H1 (cell line): ENCODE measurements at regions not wholly inside any gene's neighbourhood (a gene's known extent, or its start where the extent isn't known, plus 50 kb on each side); places are given as distances from the start of the nearest gene placed in this dataset.

Source experiments
- CHD7 ChIP-seq: fragments of 300-600 bp; sonication (generic); IDR thresholded peaks from 2 replicates; pipeline ENCODE4 v1.7.1; 2012; ENCODE audit warnings: low read length, moderate library complexity, mild to moderate bottlenecking, inconsistent platforms; ENCODE audit not compliant: insufficient replicate concordance
- JUND ChIP-seq: IDR thresholded peaks from 2 replicates; pipeline ENCODE4 v1.6.1; 2011; ENCODE audit warnings: mild to moderate bottlenecking, improper control_type of control experiment, low read length
- KDM5A ChIP-seq: fragments of 200-600 bp; IDR thresholded peaks from 2 replicates; pipeline ENCODE4 v1.7.1; 2012; ENCODE audit warnings: mild to moderate bottlenecking, low read length, inconsistent platforms, mixed read lengths
- TBP ChIP-seq: IDR thresholded peaks from 2 replicates; pipeline ENCODE4 v1.6.1; 2011; ENCODE audit warnings: low read depth, low read length, improper control_type of control experiment
- ZNF274 ChIP-seq: IDR thresholded peaks from 2 replicates; pipeline ENCODE4 v1.7.0; 2012; ENCODE audit warnings: low read length, borderline replicate concordance; ENCODE audit errors: extremely low read depth

- TF ChIP-seq CHD7, result no peak
- no peak for TF ChIP-seq TBP
- TF ChIP-seq ZNF274, result no peak
- no peak for TF ChIP-seq KDM5A
- no peak for TF ChIP-seq JUND
These were observed 204.1 kb downstream of the PIK3C3 start (continued) for GRCh38 chr18:42159146-42159545.
